Type B pancreatic cell (in vitro differentiated cells): ENCODE measurements at regions not wholly inside any gene's neighbourhood (a gene's known extent, or its start where the extent isn't known, plus 50 kb on each side); places are given as distances from the start of the nearest gene placed in this dataset.

Experiments used
- DNase-seq: peaks from one replicate; pipeline ENCODE4 v3.0.0; 2021; ENCODE audit warnings: mixed read lengths; ENCODE audit not compliant: unreplicated experiment; ENCODE audit errors: extremely low spot score
- H3K27ac Mint-ChIP-seq: 2 replicates; pipeline ENCODE4 v1.8.0; 2021; ENCODE audit warnings: mild to moderate bottlenecking, mixed read lengths
- H3K27me3 Mint-ChIP-seq: 2 replicates; pipeline ENCODE4 v1.8.0; 2021; ENCODE audit warnings: mixed read lengths
- H3K36me3 Mint-ChIP-seq: 2 replicates; pipeline ENCODE4 v1.8.0; 2021; ENCODE audit warnings: mixed read lengths
- H3K4me1 Mint-ChIP-seq: one replicate; pipeline ENCODE4 v1.8.0; 2021; ENCODE audit warnings: mixed read lengths; ENCODE audit not compliant: unreplicated experiment
- H3K4me3 Mint-ChIP-seq: 2 replicates; pipeline ENCODE4 v1.8.0; 2021; ENCODE audit warnings: mild to moderate bottlenecking, mixed read lengths
- H3K9me3 Mint-ChIP-seq: 2 replicates; pipeline ENCODE4 v1.8.0; 2021; ENCODE audit warnings: mixed read lengths
- CTCF ChIP-seq: fragments of 200-600 bp; sonication (generic); conservative IDR thresholded peaks from 2 replicates; pipeline ENCODE4 v1.5.0; 2021; ENCODE audit warnings: antibody characterized with exemption, mild to moderate bottlenecking

- TF ChIP-seq CTCF: no peak
- Mint-ChIP-seq H3K9me3 (peaks cover 9% of the 10 kb centered on the region), H3K36me3 (no peaks in the 10 kb centered on the region), H3K27ac (no peak overlapping the region), H3K4me3 (no peak overlapping the region), H3K27me3 (peaks cover 11% of the 10 kb centered on the region), H3K4me1 (peaks cover 7% of the 10 kb centered on the region)
- no peak for DNase-seq
Measured at GRCh38 chr2:235162837-235163197, 211.0 kb downstream of the SH3BP4 start.

DNA sequence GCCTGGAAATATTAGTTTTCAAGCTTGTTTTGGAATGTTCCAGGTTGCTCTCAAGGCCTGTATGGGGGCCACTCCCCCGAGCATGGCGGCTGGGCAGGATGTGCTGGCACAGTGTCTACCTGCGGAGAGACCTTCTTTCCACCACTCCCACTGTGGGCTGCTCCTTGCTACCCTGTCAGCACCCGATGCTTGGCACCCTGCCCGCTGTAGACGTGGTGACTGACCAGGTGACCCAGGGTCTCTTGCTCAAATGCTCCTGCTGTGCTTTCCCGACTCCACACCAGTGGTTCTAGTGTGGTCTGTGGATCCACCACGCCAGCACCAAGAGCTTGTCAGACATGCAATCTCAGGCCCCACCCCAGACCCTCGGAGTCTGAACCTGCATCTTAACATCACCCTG is 213.3 kb downstream of the SH3BP4 start:
- no peak for TF ChIP-seq CTCF

GRCh38 chr2:235165631-235166030 is 213.8 kb downstream of the SH3BP4 start:
- no peak for DNase-seq
- H3K36me3 Mint-ChIP-seq: no peaks in the 10 kb centered on the region
- H3K27ac Mint-ChIP-seq: no peak overlapping the region
- H3K27me3 Mint-ChIP-seq: peaks cover 6% of the 10 kb centered on the region
- H3K4me3 Mint-ChIP-seq: no peak overlapping the region
- no peaks in the 10 kb centered on the region for H3K9me3 Mint-ChIP-seq
- no peak for TF ChIP-seq CTCF
- H3K4me1 Mint-ChIP-seq: peaks cover 7% of the 10 kb centered on the region

More for the DNA sequence above, 213.3 kb downstream of the SH3BP4 start:
- no peak overlapping the region for H3K27ac Mint-ChIP-seq
- H3K9me3 Mint-ChIP-seq: peaks cover 2% of the 10 kb centered on the region
- H3K4me3 Mint-ChIP-seq: no peak overlapping the region
- no peaks in the 10 kb centered on the region for H3K36me3 Mint-ChIP-seq
- no peak for DNase-seq
- peaks cover 6% of the 10 kb centered on the region for H3K27me3 Mint-ChIP-seq
- H3K4me1 Mint-ChIP-seq: peaks cover 7% of the 10 kb centered on the region

- Mint-ChIP-seq H3K27me3 (peaks cover 3% of the 10 kb centered on the region), H3K4me1 (peaks cover 19% of the 10 kb centered on the region), H3K9me3 (no peaks in the 10 kb centered on the region), H3K36me3 (no peaks in the 10 kb centered on the region), H3K27ac (no peak overlapping the region), H3K4me3 (no peak overlapping the region)
- no peak for TF ChIP-seq CTCF
- DNase-seq: no peak
Measured at GRCh38 chr2:235168174-235168979, 216.6 kb downstream of the SH3BP4 start.

- no peaks in the 10 kb centered on the region for H3K27me3 Mint-ChIP-seq
- H3K27ac Mint-ChIP-seq: no peak overlapping the region
- no peaks in the 10 kb centered on the region for H3K9me3 Mint-ChIP-seq
- H3K36me3 Mint-ChIP-seq: no peaks in the 10 kb centered on the region
- H3K4me1 Mint-ChIP-seq: peaks cover 19% of the 10 kb centered on the region
- DNase-seq: no peak
- no peak for TF ChIP-seq CTCF
- no peak overlapping the region for H3K4me3 Mint-ChIP-seq
Measured at GRCh38 chr2:235170016-235170415, 218.2 kb downstream of the SH3BP4 start.
